ENCODE measurements at regions not wholly inside any gene's neighbourhood (a gene's known extent, or its start where the extent isn't known, plus 50 kb on each side); places are given as distances from the start of the nearest gene placed in this dataset.

DNA sequence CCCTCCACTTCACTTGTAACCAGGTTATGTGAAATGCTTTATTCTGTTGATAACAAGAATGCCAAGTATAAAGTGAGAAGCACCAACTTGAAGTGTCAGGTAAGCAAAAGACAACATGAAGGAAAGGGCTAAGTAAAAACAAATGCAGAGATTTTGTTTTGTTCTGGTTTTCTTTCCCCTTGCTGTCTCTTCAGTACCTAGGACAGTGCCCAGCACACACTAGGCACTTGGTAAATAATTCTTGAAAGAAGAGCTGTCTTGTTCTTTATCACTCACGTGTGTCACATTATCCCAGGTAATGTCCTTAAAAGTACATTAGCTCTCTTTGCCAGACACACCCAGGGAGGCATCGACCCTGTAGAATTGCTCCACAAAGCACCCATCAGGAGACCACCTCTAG, 350.0 kb upstream of the IRAK1BP1 start:
- TF ChIP-seq SPI1 (IDR thresholded peaks at IDR 0.05; ENCODE audit: low read depth, low read length) (no peak), POLR2A (IDR thresholded peaks at IDR 0.05; ENCODE audit: low read depth, low read length) (no peak), TAF1 (IDR thresholded peaks at IDR 0.05; ENCODE audit: low read depth, low read length) (no peak), POU2F2 (IDR thresholded peaks at IDR 0.05; ENCODE audit: low read depth, low read length) (no peak)
